Psoas muscle (tissue), 7 donors: ENCODE measurements at regions not wholly inside any gene's neighbourhood (a gene's known extent, or its start where the extent isn't known, plus 50 kb on each side); places are given as distances from the start of the nearest gene placed in this dataset.

Experiments used
- ATAC-seq, 4 donors: fragments of 200-7000 bp; cut with Tn5 transposase; one replicate each; pipeline ENCODE4 v1.9.1; 2020; ENCODE audit warnings: moderate library complexity in 3 of 4, mild to moderate bottlenecking in 2 of 4
- DNase-seq, 2 donors: peaks; one replicate each; pipeline ENCODE4 v3.0.0-alpha.2; 2020
- H3K27ac ChIP-seq: fragments of 200-600 bp; one replicate; pipeline ENCODE4 v1.8.0; 2022
- H3K27me3 ChIP-seq, 3 donors: fragments of 200-600 bp in 1 of 3; one replicate each; pipeline versions ENCODE4 v1.6.1 to v1.8.0; 2013 to 2022; ENCODE audit warnings: low read length in 2 of 3, mild to moderate bottlenecking in 2 of 3, moderate library complexity in 1 of 3; ENCODE audit not compliant: insufficient read depth in 3 of 3
- H3K36me3 ChIP-seq, 2 donors: fragments of 200-600 bp in 1 of 2; one replicate each; pipeline versions ENCODE4 v1.6.1 to v1.8.0; 2013 to 2022; ENCODE audit warnings: low read depth in 1 of 2, mild to moderate bottlenecking in 1 of 2, moderate library complexity in 1 of 2; ENCODE audit not compliant: insufficient read depth in 1 of 2
- H3K4me1 ChIP-seq: fragments of 200-600 bp; one replicate; pipeline ENCODE4 v1.8.0; 2022
- H3K4me3 ChIP-seq: fragments of 200-600 bp; one replicate; pipeline ENCODE4 v1.8.0; 2022; ENCODE audit warnings: mild to moderate bottlenecking
- H3K9me3 ChIP-seq: fragments of 200-600 bp; one replicate; pipeline ENCODE4 v1.8.0; 2022
- CTCF ChIP-seq: fragments of 200-600 bp; IDR thresholded peaks from one replicate; pipeline ENCODE4 v1.8.0; 2022; ENCODE audit warnings: antibody characterized with exemption
- WGBS, 3 donors: extraction: QIAGEN DNeasy Blood & Tissue Kit; methylation state at CpG; one replicate each; pipeline versions ENCODE4 v1.1.6 to v1.1.7; 2013; 5-methylcytosine and 5-hydroxymethylcytosine counted together
- intact Hi-C, 2 donors: fragments of 100-400 bp; cut with DNase I; formaldehyde crosslinking; loops; one replicate each; pipeline versions ENCODE4 v1.11.0 to v1.14.2; 2022
- donor health status: healthy with polysubstance abuse.
- donor health status: DM: no; HTN: no; CAD: no; lungs with moderate emphysema.
- donor health status: Bipolar disorder and iron deficiency.
- donor health status: healthy.
- donor health status: DM: yes; HTN: yes; CAD: no.
- donor health status: DM: no; HTN: no; CAD: no.
- donor health status: DM: yes; HTN: yes; CAD: no.

- no peaks in the 10 kb centered on the region for H3K9me3 ChIP-seq
- whole genome bisulfite sequencing, 3 donors: 64 to 82% (median 67%) methylated on average over 2 of the region's 2 CpGs
- ATAC-seq: no peak
Observed at GRCh38 chr2:144208924-144209323, 311.0 kb downstream of the ZEB2 start.

GRCh38 chr2:144206019-144206418, 313.9 kb downstream of the ZEB2 start:
- no peak overlapping the region for H3K27ac ChIP-seq
- no peak for ATAC-seq
- no peak for DNase-seq
- H3K4me1 ChIP-seq: no peaks in the 10 kb centered on the region
- no peak overlapping the region for H3K4me3 ChIP-seq
- WGBS, 3 donors: 95 to 98% (median 95%) methylated on average over 2 of the region's 2 CpGs
- no peaks in the 10 kb centered on the region for H3K9me3 ChIP-seq
- intact Hi-C loops: no loop called here
- no peaks in the 10 kb centered on the region for H3K27me3 ChIP-seq
- no peak for TF ChIP-seq CTCF
- peaks cover 4 to 11% of the 10 kb centered on the region in 2 donors for H3K36me3 ChIP-seq

More at GRCh38 chr2:144208924-144209323, 311.0 kb downstream of the ZEB2 start:
- Histone ChIP-seq H3K27me3 (no peaks in the 10 kb centered on the region), H3K4me3 (no peak overlapping the region), H3K36me3 (peaks cover 4 to 11% of the 10 kb centered on the region in 2 donors), H3K27ac (no peak overlapping the region), H3K4me1 (no peaks in the 10 kb centered on the region)
- no peak for DNase-seq
- TF ChIP-seq CTCF: no peak
- intact Hi-C loops: no loop called here

GRCh38 chr2:144201868-144202468, 318.0 kb downstream of the ZEB2 start:
- no peak overlapping the region for H3K4me3 ChIP-seq
- 85 to 96% (median 86%) methylated on average over 1 of the region's 1 CpG for WGBS, 3 donors
- intact Hi-C loops: no loop called here

GRCh38 chr2:144201126-144201525, 318.8 kb downstream of the ZEB2 start:
- no peaks in the 10 kb centered on the region for H3K27me3 ChIP-seq

More at GRCh38 chr2:144201868-144202468, 318.0 kb downstream of the ZEB2 start:
- Histone ChIP-seq H3K27ac (no peak overlapping the region), H3K36me3 (no peaks in the 10 kb centered on the region), H3K9me3 (no peaks in the 10 kb centered on the region), H3K27me3 (no peaks in the 10 kb centered on the region), H3K4me1 (no peaks in the 10 kb centered on the region)
- no peak for TF ChIP-seq CTCF
- no peak for ATAC-seq
- no peak for DNase-seq

More at GRCh38 chr2:144201126-144201525, 318.8 kb downstream of the ZEB2 start:
- no peaks in the 10 kb centered on the region for H3K4me1 ChIP-seq
- H3K4me3 ChIP-seq: no peak overlapping the region
- H3K27ac ChIP-seq: no peak overlapping the region
- 96 to 99% (median 97%) methylated on average over 6 of the region's 6 CpGs for WGBS, 3 donors
- DNase-seq (no peak), ATAC-seq (no peak)
- H3K9me3 ChIP-seq: no peaks in the 10 kb centered on the region
- H3K36me3 ChIP-seq: no peaks in the 10 kb centered on the region
- intact Hi-C loops: no loop called here
- no peak for TF ChIP-seq CTCF
